DOHH2 (cell line): ENCODE measurements at regions not wholly inside any gene's neighbourhood (a gene's known extent, or its start where the extent isn't known, plus 50 kb on each side); places are given as distances from the start of the nearest gene placed in this dataset.

Experiments used
- H3F3A ChIP-seq: fragments of 200-600 bp; sonication (generic), shearing (Covaris generic); 2 replicates; pipeline ENCODE4 v1.6.0; 2016; ENCODE audit warnings: antibody characterized with exemption, mild to moderate bottlenecking; ENCODE audit not compliant: control insufficient read depth, insufficient read depth
- H3K27ac ChIP-seq: fragments of 200-600 bp; sonication (generic); 2 replicates; pipeline ENCODE4 v1.5.1; 2014; ENCODE audit warnings: low read depth, mild to moderate bottlenecking, low read length, moderate library complexity
- H3K27me3 ChIP-seq: fragments of 200-600 bp; sonication (generic); 2 replicates; pipeline ENCODE4 v1.6.1; 2014; ENCODE audit warnings: mild to moderate bottlenecking, low read length, mixed read lengths; ENCODE audit not compliant: control insufficient read depth
- H3K36me3 ChIP-seq: fragments of 200-600 bp; sonication (generic); 2 replicates; pipeline ENCODE4 v1.6.1; 2014; ENCODE audit warnings: mild to moderate bottlenecking, low read length, moderate library complexity, mixed read lengths; ENCODE audit not compliant: control insufficient read depth
- H3K4me1 ChIP-seq: fragments of 200-600 bp; sonication (generic); 2 replicates; pipeline ENCODE4 v1.6.1; 2014; ENCODE audit warnings: mild to moderate bottlenecking, low read length, mixed read lengths; ENCODE audit not compliant: control insufficient read depth
- H3K4me2 ChIP-seq: fragments of 200-600 bp; sonication (generic); 2 replicates; pipeline ENCODE4 v1.6.0; 2014; ENCODE audit warnings: mild to moderate bottlenecking, low read length, moderate library complexity
- H3K4me3 ChIP-seq: fragments of 200-600 bp; sonication (generic); 2 replicates; pipeline ENCODE4 v1.5.1; 2014; ENCODE audit warnings: mild to moderate bottlenecking, low read length, mixed read lengths
- H3K79me2 ChIP-seq: fragments of 200-600 bp; sonication (generic); 2 replicates; pipeline ENCODE4 v1.6.1; 2014; ENCODE audit warnings: mild to moderate bottlenecking, low read length, mixed read lengths; ENCODE audit not compliant: control insufficient read depth
- H3K9me2 ChIP-seq: fragments of 200-600 bp; sonication (generic); replicated peaks from 2 replicates; pipeline ENCODE4 v1.6.1; 2014; ENCODE audit warnings: mild to moderate bottlenecking, low read length, mixed read lengths; ENCODE audit not compliant: control insufficient read depth
- H3K9me3 ChIP-seq: fragments of 200-600 bp; sonication (generic); 2 replicates; pipeline ENCODE4 v1.6.1; 2014; ENCODE audit warnings: antibody characterized with exemption, low read length, mixed read lengths; ENCODE audit not compliant: control insufficient read depth, insufficient read depth
- H4K20me1 ChIP-seq: fragments of 200-600 bp; sonication (generic); 2 replicates; pipeline ENCODE4 v1.6.0; 2014; ENCODE audit warnings: low read depth, mild to moderate bottlenecking, antibody characterized with exemption, low read length, moderate library complexity; ENCODE audit not compliant: control insufficient read depth, insufficient read depth
- EZH2phosphoT487 ChIP-seq: fragments of 200-600 bp; sonication (generic); IDR thresholded peaks from 2 replicates; pipeline ENCODE4 v1.6.1; 2017; ENCODE audit warnings: borderline replicate concordance, mild to moderate bottlenecking, antibody characterized with exemption, low read length, moderate library complexity, mixed read lengths
- TF ChIP-seq, protein P1 (sequence below): fragments of 200-600 bp; sonication (generic); IDR thresholded peaks from one replicate; pipeline ENCODE4 v1.5.1; 2014; ENCODE audit warnings: antibody characterized with exemption, mild to moderate bottlenecking, low read depth, low read length; ENCODE audit not compliant: poor library complexity, severe bottlenecking

DNA sequence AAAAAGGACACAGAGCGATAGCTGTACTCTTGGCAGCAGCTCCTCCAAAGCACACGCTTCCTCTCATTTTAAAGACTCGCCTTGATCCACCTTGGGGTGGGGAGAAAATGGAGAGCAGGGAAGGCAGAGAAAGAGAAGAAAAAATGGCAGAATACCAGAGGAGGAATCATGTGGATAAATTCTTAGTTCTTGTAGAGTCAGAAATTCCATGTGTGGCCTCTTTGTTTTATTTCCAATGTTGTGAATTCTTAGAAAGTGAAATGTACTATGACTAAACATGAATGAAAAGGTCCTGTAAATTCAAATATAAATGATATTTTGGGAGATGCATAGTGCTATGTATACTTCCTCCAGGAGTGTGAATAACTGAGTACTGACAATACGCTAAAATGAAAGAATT lies 89.7 kb upstream of the SESTD1 start:
- H3K9me2 ChIP-seq, result no peaks in the 10 kb centered on the region
- H3K27ac ChIP-seq, result no peak overlapping the region
- H3K36me3 ChIP-seq, result no peaks in the 10 kb centered on the region
- H3K27me3 ChIP-seq, result no peaks in the 10 kb centered on the region
- no peak overlapping the region for H3K4me3 ChIP-seq
- H4K20me1 ChIP-seq, result no peaks in the 10 kb centered on the region
- no peak for TF ChIP-seq EZH2phosphoT487
- TF ChIP-seq, protein P1, sequence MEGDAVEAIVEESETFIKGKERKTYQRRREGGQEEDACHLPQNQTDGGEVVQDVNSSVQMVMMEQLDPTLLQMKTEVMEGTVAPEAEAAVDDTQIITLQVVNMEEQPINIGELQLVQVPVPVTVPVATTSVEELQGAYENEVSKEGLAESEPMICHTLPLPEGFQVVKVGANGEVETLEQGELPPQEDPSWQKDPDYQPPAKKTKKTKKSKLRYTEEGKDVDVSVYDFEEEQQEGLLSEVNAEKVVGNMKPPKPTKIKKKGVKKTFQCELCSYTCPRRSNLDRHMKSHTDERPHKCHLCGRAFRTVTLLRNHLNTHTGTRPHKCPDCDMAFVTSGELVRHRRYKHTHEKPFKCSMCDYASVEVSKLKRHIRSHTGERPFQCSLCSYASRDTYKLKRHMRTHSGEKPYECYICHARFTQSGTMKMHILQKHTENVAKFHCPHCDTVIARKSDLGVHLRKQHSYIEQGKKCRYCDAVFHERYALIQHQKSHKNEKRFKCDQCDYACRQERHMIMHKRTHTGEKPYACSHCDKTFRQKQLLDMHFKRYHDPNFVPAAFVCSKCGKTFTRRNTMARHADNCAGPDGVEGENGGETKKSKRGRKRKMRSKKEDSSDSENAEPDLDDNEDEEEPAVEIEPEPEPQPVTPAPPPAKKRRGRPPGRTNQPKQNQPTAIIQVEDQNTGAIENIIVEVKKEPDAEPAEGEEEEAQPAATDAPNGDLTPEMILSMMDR, result no peak
- no peaks in the 10 kb centered on the region for H3K9me3 ChIP-seq
- no peaks in the 10 kb centered on the region for H3F3A ChIP-seq
- H3K4me1 ChIP-seq, result peaks cover 25% of the 10 kb centered on the region
- H3K79me2 ChIP-seq, result no peaks in the 10 kb centered on the region
- no peak overlapping the region for H3K4me2 ChIP-seq

DNA sequence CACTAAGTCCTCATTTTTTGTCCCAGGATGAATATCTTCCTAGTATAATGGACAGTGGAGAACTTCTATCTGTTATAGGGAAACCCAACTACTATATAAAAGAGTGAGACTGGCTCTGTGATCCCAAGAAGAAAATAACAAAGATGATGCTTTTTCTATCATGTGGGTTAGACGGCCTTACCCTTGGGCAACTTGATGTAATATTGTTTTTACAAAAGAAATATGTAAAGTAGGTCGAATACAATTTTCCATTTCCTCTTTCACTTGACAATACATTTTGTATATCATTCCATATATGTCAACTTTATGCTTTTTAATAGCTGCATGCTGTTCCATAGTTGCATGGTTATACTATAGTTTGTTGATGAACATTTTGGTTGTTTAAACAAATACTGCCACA lies 87.5 kb upstream of the SESTD1 start:
- Histone ChIP-seq H3K4me2 (no peak overlapping the region), H3K36me3 (no peaks in the 10 kb centered on the region), H3K9me3 (no peaks in the 10 kb centered on the region), H3K4me3 (no peak overlapping the region), H3K4me1 (peaks cover 29% of the 10 kb centered on the region), H3K27ac (no peak overlapping the region), H3F3A (no peaks in the 10 kb centered on the region), H3K79me2 (no peaks in the 10 kb centered on the region), H4K20me1 (no peaks in the 10 kb centered on the region), H3K9me2 (no peaks in the 10 kb centered on the region), H3K27me3 (no peaks in the 10 kb centered on the region)
- TF ChIP-seq, protein P1, result no peak
- TF ChIP-seq EZH2phosphoT487, result no peak

DNA sequence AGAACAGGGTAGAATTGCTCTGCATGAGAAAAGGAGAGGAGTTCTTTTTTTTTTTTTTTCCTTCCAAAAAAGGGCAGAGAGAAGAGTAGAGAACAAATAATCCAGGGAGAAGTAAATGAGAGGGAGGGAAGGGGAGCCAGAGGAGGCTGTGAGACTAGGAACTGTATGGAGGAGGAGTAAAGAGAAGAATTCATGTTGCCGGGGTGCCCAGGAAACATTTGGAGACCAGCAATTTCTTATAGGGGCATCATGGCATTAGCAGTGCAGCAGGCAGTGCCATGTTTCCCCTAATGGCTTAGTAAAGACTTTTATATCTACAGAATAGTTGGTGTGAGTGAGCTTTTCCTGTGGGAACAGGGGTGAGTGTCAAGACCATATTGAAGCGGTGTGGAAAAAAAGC lies 86.4 kb upstream of the SESTD1 start:
- no peak overlapping the region for H3K4me3 ChIP-seq
- H3K27me3 ChIP-seq, result no peaks in the 10 kb centered on the region
- H3K4me1 ChIP-seq, result peaks cover 29% of the 10 kb centered on the region
- H3F3A ChIP-seq, result no peaks in the 10 kb centered on the region
- H3K79me2 ChIP-seq, result no peaks in the 10 kb centered on the region
- TF ChIP-seq, protein P1, result no peak
- TF ChIP-seq EZH2phosphoT487, result no peak
- no peaks in the 10 kb centered on the region for H3K9me3 ChIP-seq
- H3K27ac ChIP-seq, result no peak overlapping the region
- H4K20me1 ChIP-seq, result no peaks in the 10 kb centered on the region
- H3K4me2 ChIP-seq, result no peak overlapping the region
- no peaks in the 10 kb centered on the region for H3K9me2 ChIP-seq
- H3K36me3 ChIP-seq, result no peaks in the 10 kb centered on the region
